Midbrain (tissue), 1 donor: ENCODE measurements at regions not wholly inside any gene's neighbourhood (a gene's known extent, or its start where the extent isn't known, plus 50 kb on each side); places are given as distances from the start of the nearest gene placed in this dataset.
"Not testable (repeated sequence)": the region's sequence is repeated elsewhere in the genome, so short reads cannot be mapped to it uniquely, and the experiment has no call there.

ENCODE experiments used
- DNase-seq: peaks from one replicate; lab custom pipeline; 2025; lab: John Stamatoyannopoulos, UW

- no peak for DNase-seq
Observed at GRCh38 chr7:8809320-8809719, 375.9 kb downstream of the NXPH1 start.

GRCh38 chr7:8817448-8818036, 384.1 kb downstream of the NXPH1 start:
- DNase-seq, result no peak

GRCh38 chr7:8818406-8818805, 385.0 kb downstream of the NXPH1 start:
- no peak for DNase-seq

- no peak for DNase-seq
Observed at GRCh38 chr7:8822595-8822994, 389.2 kb downstream of the NXPH1 start.

GRCh38 chr7:8823486-8823885, 390.1 kb downstream of the NXPH1 start:
- DNase-seq, result no peak

GRCh38 chr7:8827329-8827728, 393.9 kb downstream of the NXPH1 start:
- no peak for DNase-seq

GRCh38 chr7:8829100-8829499, 395.7 kb downstream of the NXPH1 start:
- no peak for DNase-seq

- no peak for DNase-seq
Observed at GRCh38 chr7:8831376-8831775, 398.0 kb downstream of the NXPH1 start.

- DNase-seq, result no peak
Observed at GRCh38 chr7:8833355-8833754, 399.9 kb downstream of the NXPH1 start.

- no peak for DNase-seq
Observed at GRCh38 chr7:8841171-8841570, 407.8 kb downstream of the NXPH1 start.

- no peak for DNase-seq
Observed at GRCh38 chr7:8871716-8872115, 438.3 kb downstream of the NXPH1 start.

- DNase-seq, result no peak
Observed at GRCh38 chr7:8881916-8882315, 448.5 kb downstream of the NXPH1 start.

GRCh38 chr7:8885480-8886000, 452.1 kb downstream of the NXPH1 start:
- DNase-seq, result no peak

GRCh38 chr7:8890346-8890745, 456.9 kb downstream of the NXPH1 start:
- DNase-seq, result not testable (repeated sequence)

- DNase-seq, result no peak
Observed at GRCh38 chr7:8893775-8894174, 460.4 kb downstream of the NXPH1 start.

GRCh38 chr7:8906396-8907075, 473.1 kb downstream of the NXPH1 start:
- no peak for DNase-seq

- no peak for DNase-seq
Observed at GRCh38 chr7:8908889-8909288, 475.5 kb downstream of the NXPH1 start.

GRCh38 chr7:8913682-8914081, 480.3 kb downstream of the NXPH1 start:
- no peak for DNase-seq

- DNase-seq, result no peak
Observed at GRCh38 chr7:8921807-8922206, 488.4 kb downstream of the NXPH1 start.

- DNase-seq, result no peak
Observed at GRCh38 chr7:8922726-8923125, 489.3 kb downstream of the NXPH1 start.

- DNase-seq, result no peak
Observed at GRCh38 chr7:8923164-8923806, 489.9 kb downstream of the NXPH1 start.

- no peak for DNase-seq
Observed at GRCh38 chr7:8931906-8932646, 498.7 kb downstream of the NXPH1 start.

GRCh38 chr7:8932751-8933150, 499.3 kb downstream of the NXPH1 start:
- DNase-seq, result no peak
